Kidney (tissue), 13 donors: ENCODE measurements at regions not wholly inside any gene's neighbourhood (a gene's known extent, or its start where the extent isn't known, plus 50 kb on each side); places are given as distances from the start of the nearest gene placed in this dataset.

ENCODE experiments used
- DNase-seq, 5 donors: peaks; one replicate each; pipeline ENCODE4 v3.0.0-alpha.2; 2013 to 2020
- FAIRE-seq: peaks from 2 replicates; lab custom pipeline; 2012; peaks lifted over from hg19 to GRCh38; lab: Jason Lieb, UNC
- H3K27ac ChIP-seq, 2 donors: one replicate each; pipeline ENCODE4 v1.7.0; 2013; ENCODE audit warnings: low read depth in 2 of 2, low read length in 2 of 2, inconsistent platforms in 1 of 2
- H3K27me3 ChIP-seq: one replicate; pipeline ENCODE4 v1.7.1; 2013; ENCODE audit warnings: low read length, inconsistent platforms; ENCODE audit not compliant: control insufficient read depth, insufficient read depth
- H3K36me3 ChIP-seq, 3 donors: one replicate each; pipeline versions ENCODE4 v1.7.0 to v1.7.1; 2013; ENCODE audit warnings: low read length in 3 of 3, control low read depth in 1 of 3, inconsistent platforms in 1 of 3; ENCODE audit not compliant: insufficient read depth in 3 of 3, control insufficient read depth in 2 of 3
- H3K4me1 ChIP-seq, 3 donors: one replicate each; pipeline versions ENCODE4 v1.7.0 to v1.7.1; 2013; ENCODE audit warnings: low read length in 3 of 3, inconsistent platforms in 1 of 3, low read depth in 1 of 3; ENCODE audit not compliant: control insufficient read depth in 2 of 3, insufficient read depth in 2 of 3
- H3K4me3 ChIP-seq, 3 donors: one replicate each; pipeline versions ENCODE4 v1.7.0 to v1.8.1; 2013; ENCODE audit warnings: low read length in 3 of 3, control low read depth in 1 of 3, inconsistent platforms in 1 of 3
- H3K9ac ChIP-seq, 3 donors: one replicate each; pipeline versions ENCODE4 v1.7.0 to v1.7.1; 2013; ENCODE audit warnings: low read length in 3 of 3, control low read depth in 1 of 3, inconsistent platforms in 1 of 3
- H3K9me3 ChIP-seq, 3 donors: one replicate each; pipeline versions ENCODE4 v1.7.0 to v1.7.1; 2013; ENCODE audit warnings: low read length in 3 of 3, control low read depth in 1 of 3, inconsistent platforms in 1 of 3; ENCODE audit not compliant: control insufficient read depth in 2 of 3, insufficient read depth in 1 of 3
- intact Hi-C: fragments of 100-400 bp; cut with DNase I; formaldehyde crosslinking; loops from one replicate; pipeline ENCODE4 v1.11.1; 2022
- TF ChIP-seq, protein P1 (sequence below): IDR thresholded peaks from 3 replicates; pipeline ENCODE4 v1.5.1; 2012; ENCODE audit warnings: mild to moderate bottlenecking, moderate library complexity, borderline replicate concordance; ENCODE audit not compliant: insufficient read depth; ENCODE audit errors: extremely low read depth
- donor health status: control.
- donor health status: control.
- donor health status: control.
- donor health status: control.
- donor health status: control.
- donor health status: DM: yes; HTN: yes; CAD: no.
- donor health status: Normal renal cell carcinoma (clear cell type).

DNA sequence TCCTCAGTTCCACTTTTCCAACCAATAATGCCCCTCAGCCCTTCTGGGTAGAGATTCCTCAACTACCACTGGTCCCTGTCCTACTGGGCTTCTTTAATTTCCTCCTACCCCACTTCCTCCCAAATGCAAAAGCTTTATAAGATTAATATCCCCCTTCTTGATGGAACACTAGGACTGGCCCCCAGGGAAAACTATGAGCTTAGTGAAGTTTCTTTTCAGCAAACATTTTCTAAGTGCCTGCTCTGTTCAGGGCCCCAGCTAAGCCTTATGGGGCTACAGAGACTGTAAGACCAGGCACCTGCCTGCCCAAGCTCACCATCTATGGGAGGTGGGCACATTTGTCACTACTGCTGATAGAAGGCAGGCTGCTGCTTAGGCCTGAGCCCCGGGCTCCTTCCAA is 79.4 kb downstream of the RPLP1 start:
- intact Hi-C loops: no loop called here
- H3K27ac ChIP-seq: no peak overlapping the region
- TF ChIP-seq, protein P1, sequence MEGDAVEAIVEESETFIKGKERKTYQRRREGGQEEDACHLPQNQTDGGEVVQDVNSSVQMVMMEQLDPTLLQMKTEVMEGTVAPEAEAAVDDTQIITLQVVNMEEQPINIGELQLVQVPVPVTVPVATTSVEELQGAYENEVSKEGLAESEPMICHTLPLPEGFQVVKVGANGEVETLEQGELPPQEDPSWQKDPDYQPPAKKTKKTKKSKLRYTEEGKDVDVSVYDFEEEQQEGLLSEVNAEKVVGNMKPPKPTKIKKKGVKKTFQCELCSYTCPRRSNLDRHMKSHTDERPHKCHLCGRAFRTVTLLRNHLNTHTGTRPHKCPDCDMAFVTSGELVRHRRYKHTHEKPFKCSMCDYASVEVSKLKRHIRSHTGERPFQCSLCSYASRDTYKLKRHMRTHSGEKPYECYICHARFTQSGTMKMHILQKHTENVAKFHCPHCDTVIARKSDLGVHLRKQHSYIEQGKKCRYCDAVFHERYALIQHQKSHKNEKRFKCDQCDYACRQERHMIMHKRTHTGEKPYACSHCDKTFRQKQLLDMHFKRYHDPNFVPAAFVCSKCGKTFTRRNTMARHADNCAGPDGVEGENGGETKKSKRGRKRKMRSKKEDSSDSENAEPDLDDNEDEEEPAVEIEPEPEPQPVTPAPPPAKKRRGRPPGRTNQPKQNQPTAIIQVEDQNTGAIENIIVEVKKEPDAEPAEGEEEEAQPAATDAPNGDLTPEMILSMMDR: no peak
- H3K36me3 ChIP-seq: no peaks in the 10 kb centered on the region
- peaks cover 7 to 16% (median 13%) of the 10 kb centered on the region in 3 donors for H3K4me1 ChIP-seq
- no peak overlapping the region for H3K9ac ChIP-seq
- no peak overlapping the region for H3K4me3 ChIP-seq
- DNase-seq (peak in 1 of 5 donors; percentile 39), FAIRE-seq (no peak)
- no peaks in the 10 kb centered on the region for H3K9me3 ChIP-seq
- no peaks in the 10 kb centered on the region for H3K27me3 ChIP-seq

GRCh38 chr15:69532856-69533255 is 80.2 kb downstream of the RPLP1 start:
- no peak for FAIRE-seq
- Histone ChIP-seq H3K27ac (no peak overlapping the region), H3K4me3 (no peak overlapping the region), H3K27me3 (no peaks in the 10 kb centered on the region), H3K4me1 (peaks cover 12 to 24% (median 14%) of the 10 kb centered on the region in 3 donors), H3K9ac (no peak overlapping the region), H3K9me3 (no peaks in the 10 kb centered on the region), H3K36me3 (no peaks in the 10 kb centered on the region)
- TF ChIP-seq, protein P1: no peak
- DNase-seq: no peak
- intact Hi-C loops: no loop called here

DNA sequence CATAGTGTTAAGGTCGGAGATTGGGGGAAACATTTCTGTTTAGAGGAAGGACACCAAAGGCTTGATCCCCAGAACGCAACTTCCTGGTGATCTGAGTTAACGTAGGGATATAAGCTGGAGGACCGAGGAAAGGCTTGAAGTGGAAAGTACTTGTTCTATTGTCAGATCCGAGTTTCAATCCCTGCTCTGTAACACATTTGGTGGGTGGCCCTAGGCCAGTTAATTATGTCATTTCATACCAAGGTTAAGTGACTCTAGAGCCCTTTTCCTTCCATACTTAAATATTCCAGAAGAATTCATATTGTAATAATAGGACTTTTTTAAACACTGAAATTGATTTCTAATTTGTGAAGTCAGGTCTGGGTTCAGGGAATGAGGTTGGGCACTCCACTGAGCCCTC is 80.9 kb downstream of the RPLP1 start:
- H3K27ac ChIP-seq: no peak overlapping the region
- DNase-seq (peak in 1 of 5 donors; percentile 4), FAIRE-seq (no peak)
- TF ChIP-seq, protein P1: no peak
- H3K9ac ChIP-seq: no peak overlapping the region
- no peaks in the 10 kb centered on the region for H3K36me3 ChIP-seq
- intact Hi-C loops: no loop called here
- no peak overlapping the region for H3K4me3 ChIP-seq
- H3K4me1 ChIP-seq: peaks cover 12 to 29% (median 18%) of the 10 kb centered on the region in 3 donors
- no peaks in the 10 kb centered on the region for H3K27me3 ChIP-seq
- H3K9me3 ChIP-seq: no peaks in the 10 kb centered on the region

GRCh38 chr15:69535101-69535638 is 82.6 kb downstream of the RPLP1 start:
- FAIRE-seq (no peak), DNase-seq (peak in 1 of 5 donors; percentile 14)
- Histone ChIP-seq H3K36me3 (no peaks in the 10 kb centered on the region), H3K27me3 (no peaks in the 10 kb centered on the region), H3K4me1 (peaks cover 12 to 38% (median 17%) of the 10 kb centered on the region in 3 donors), H3K9ac (no peak overlapping the region), H3K27ac (no peak overlapping the region), H3K4me3 (no peak overlapping the region), H3K9me3 (no peaks in the 10 kb centered on the region)
- TF ChIP-seq, protein P1: no peak
- intact Hi-C loops: no loop called here
